HEK293T (cell line): ENCODE measurements at regions not wholly inside any gene's neighbourhood (a gene's known extent, or its start where the extent isn't known, plus 50 kb on each side); places are given as distances from the start of the nearest gene placed in this dataset.

Experiments
- BHLHE40 ChIP-seq: fragments of 450-650 bp; IDR thresholded peaks from 2 replicates; pipeline ENCODE4 v1.6.1; 2016; ENCODE audit warnings: mild to moderate bottlenecking, moderate library complexity, borderline replicate concordance
- CTBP1 ChIP-seq: fragments of 450-650 bp; IDR thresholded peaks from 2 replicates; pipeline ENCODE4 v1.6.1; 2016; ENCODE audit warnings: borderline replicate concordance
- ELF4 ChIP-seq: fragments of 450-650 bp; IDR thresholded peaks from 2 replicates; pipeline ENCODE4 v1.6.1; 2017; ENCODE audit warnings: antibody characterized with exemption
- FOXA1 ChIP-seq: fragments of 450-650 bp; IDR thresholded peaks from 2 replicates; pipeline ENCODE4 v1.6.1; 2016; ENCODE audit warnings: mild to moderate bottlenecking
- FOXK2 ChIP-seq: fragments of 450-650 bp; IDR thresholded peaks from 2 replicates; pipeline ENCODE4 v1.6.1; 2016; ENCODE audit warnings: mild to moderate bottlenecking
- HDGF ChIP-seq: fragments of 450-650 bp; IDR thresholded peaks from 2 replicates; pipeline ENCODE4 v1.6.1; 2017; ENCODE audit warnings: antibody characterized with exemption, borderline replicate concordance
- NFRKB ChIP-seq: fragments of 450-650 bp; IDR thresholded peaks from 2 replicates; pipeline ENCODE4 v1.6.1; 2016; ENCODE audit warnings: mild to moderate bottlenecking, moderate library complexity
- SP1 ChIP-seq: fragments of 450-650 bp; IDR thresholded peaks from 2 replicates; pipeline ENCODE4 v1.6.1; 2017
- SUZ12 ChIP-seq: fragments of 450-650 bp; IDR thresholded peaks from 2 replicates; pipeline ENCODE4 v1.6.1; 2016; ENCODE audit warnings: mild to moderate bottlenecking
- TARDBP ChIP-seq: fragments of 450-650 bp; IDR thresholded peaks from 2 replicates; pipeline ENCODE4 v1.6.1; 2016
- ZNF384 ChIP-seq: fragments of 450-650 bp; IDR thresholded peaks from 2 replicates; pipeline ENCODE4 v1.6.1; 2016
- TF ChIP-seq, protein P1 (sequence below): fragments of 450-650 bp; IDR thresholded peaks from 2 replicates; pipeline ENCODE4 v1.6.1; 2016

DNA sequence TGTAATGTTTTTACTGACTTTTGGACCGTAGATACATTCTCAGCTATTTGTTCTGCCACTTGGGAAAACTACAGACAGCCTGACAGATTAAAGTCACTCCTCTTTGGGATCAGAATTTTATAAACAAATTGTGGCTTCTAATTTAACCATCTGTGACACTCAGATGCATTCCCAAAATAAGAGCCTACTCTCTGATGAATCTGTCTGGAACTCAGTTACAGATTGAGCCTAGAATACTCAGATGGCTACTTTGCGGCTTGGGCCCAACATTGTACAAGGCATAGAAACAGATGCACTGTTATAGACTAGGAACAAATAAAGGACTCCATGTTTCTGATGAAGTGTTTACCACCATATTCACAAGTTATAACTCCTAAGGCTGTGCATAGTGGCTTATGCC, 291.0 kb upstream of the SLITRK6 start:
- no peak for TF ChIP-seq TARDBP
- no peak for TF ChIP-seq ELF4
- no peak for TF ChIP-seq ZNF384
- no peak for TF ChIP-seq BHLHE40
- TF ChIP-seq NFRKB: no peak
- no peak for TF ChIP-seq FOXK2
- TF ChIP-seq SUZ12: no peak
- no peak for TF ChIP-seq HDGF
- TF ChIP-seq, protein P1, sequence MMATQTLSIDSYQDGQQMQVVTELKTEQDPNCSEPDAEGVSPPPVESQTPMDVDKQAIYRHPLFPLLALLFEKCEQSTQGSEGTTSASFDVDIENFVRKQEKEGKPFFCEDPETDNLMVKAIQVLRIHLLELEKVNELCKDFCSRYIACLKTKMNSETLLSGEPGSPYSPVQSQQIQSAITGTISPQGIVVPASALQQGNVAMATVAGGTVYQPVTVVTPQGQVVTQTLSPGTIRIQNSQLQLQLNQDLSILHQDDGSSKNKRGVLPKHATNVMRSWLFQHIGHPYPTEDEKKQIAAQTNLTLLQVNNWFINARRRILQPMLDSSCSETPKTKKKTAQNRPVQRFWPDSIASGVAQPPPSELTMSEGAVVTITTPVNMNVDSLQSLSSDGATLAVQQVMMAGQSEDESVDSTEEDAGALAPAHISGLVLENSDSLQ: no peak
- no peak for TF ChIP-seq FOXA1
- TF ChIP-seq SP1: no peak
- no peak for TF ChIP-seq CTBP1
